Upper lobe of left lung (tissue), 6 donors: ENCODE measurements at regions not wholly inside any gene's neighbourhood (a gene's known extent, or its start where the extent isn't known, plus 50 kb on each side); places are given as distances from the start of the nearest gene placed in this dataset.

ENCODE experiments used
- ATAC-seq, 2 donors: fragments of 200-7000 bp; cut with Tn5 transposase; one replicate each; pipeline ENCODE4 v1.9.1; 2022; ENCODE audit warnings: mild to moderate bottlenecking in 2 of 2, moderate library complexity in 2 of 2; ENCODE audit not compliant: low FRiP score in 2 of 2
- DNase-seq, 2 donors: peaks; one replicate each; pipeline ENCODE4 v3.0.0-alpha.2; 2019 to 2020
- H3K27ac ChIP-seq, 4 donors: fragments of 200-600 bp; sonication (generic); one replicate each; pipeline ENCODE4 v1.5.1; 2016 to 2019
- H3K27me3 ChIP-seq, 4 donors: fragments of 200-600 bp; sonication (generic); one replicate each; pipeline ENCODE4 v1.5.1; 2017 to 2019
- H3K36me3 ChIP-seq, 4 donors: fragments of 200-600 bp; sonication (generic); one replicate each; pipeline ENCODE4 v1.5.1; 2016 to 2019
- H3K4me1 ChIP-seq, 4 donors: fragments of 200-600 bp; sonication (generic); one replicate each; pipeline ENCODE4 v1.5.1; 2018 to 2019
- H3K4me3 ChIP-seq, 4 donors: fragments of 200-600 bp; sonication (generic); one replicate each; pipeline ENCODE4 v1.5.1; 2017 to 2019; ENCODE audit warnings: mild to moderate bottlenecking in 2 of 4, moderate library complexity in 1 of 4
- H3K9me3 ChIP-seq, 4 donors: fragments of 200-600 bp; sonication (generic); one replicate each; pipeline ENCODE4 v1.5.1; 2018 to 2019
- EP300 ChIP-seq, 4 donors: sonication (generic); formaldehyde crosslinking; IDR thresholded peaks; one replicate each; pipeline ENCODE4 v1.5.1; 2017; ENCODE audit warnings: antibody characterized with exemption in 4 of 4, control low read depth in 2 of 4
- POLR2A ChIP-seq, 4 donors: fragments of 450-650 bp; IDR thresholded peaks; one replicate each; pipeline ENCODE4 v1.5.1; 2016 to 2017; ENCODE audit warnings: antibody characterized with exemption in 4 of 4, mild to moderate bottlenecking in 2 of 4
- POLR2AphosphoS5 ChIP-seq, 2 donors: sonication (generic); formaldehyde crosslinking; IDR thresholded peaks; one replicate each; pipeline ENCODE4 v1.5.1; 2017; ENCODE audit warnings: antibody characterized with exemption in 2 of 2
- WGBS, 2 donors: methylation state at CpG; one replicate each; pipeline ENCODE4 v1.1.5; 2017 to 2018; 5-methylcytosine and 5-hydroxymethylcytosine counted together
- TF ChIP-seq, protein P1 (sequence below), 6 experiments: fragments of 450-650 bp in 4 of 6; fragments of 200-600 bp in 2 of 6; sonication (generic) in 2 of 6; IDR thresholded peaks; one replicate each; pipeline ENCODE4 v1.5.1; 2016 to 2019; ENCODE audit warnings: antibody characterized with exemption in 6 of 6
- donor health status: DM: no; HTN: no; CAD: no; lungs with moderate emphysema.
- donor health status: DM: no; HTN: yes; CAD: no; lungs with severe emphysema.

- no peaks in the 10 kb centered on the region for H3K4me1 ChIP-seq
- H3K27ac ChIP-seq = no peak overlapping the region
- TF ChIP-seq EP300 (IDR thresholded peaks at IDR 0.05) (no peak), POLR2AphosphoS5 (IDR thresholded peaks at IDR 0.05) (no peak), POLR2A (IDR thresholded peaks at IDR 0.05) (no peak)
- TF ChIP-seq, protein P1, sequence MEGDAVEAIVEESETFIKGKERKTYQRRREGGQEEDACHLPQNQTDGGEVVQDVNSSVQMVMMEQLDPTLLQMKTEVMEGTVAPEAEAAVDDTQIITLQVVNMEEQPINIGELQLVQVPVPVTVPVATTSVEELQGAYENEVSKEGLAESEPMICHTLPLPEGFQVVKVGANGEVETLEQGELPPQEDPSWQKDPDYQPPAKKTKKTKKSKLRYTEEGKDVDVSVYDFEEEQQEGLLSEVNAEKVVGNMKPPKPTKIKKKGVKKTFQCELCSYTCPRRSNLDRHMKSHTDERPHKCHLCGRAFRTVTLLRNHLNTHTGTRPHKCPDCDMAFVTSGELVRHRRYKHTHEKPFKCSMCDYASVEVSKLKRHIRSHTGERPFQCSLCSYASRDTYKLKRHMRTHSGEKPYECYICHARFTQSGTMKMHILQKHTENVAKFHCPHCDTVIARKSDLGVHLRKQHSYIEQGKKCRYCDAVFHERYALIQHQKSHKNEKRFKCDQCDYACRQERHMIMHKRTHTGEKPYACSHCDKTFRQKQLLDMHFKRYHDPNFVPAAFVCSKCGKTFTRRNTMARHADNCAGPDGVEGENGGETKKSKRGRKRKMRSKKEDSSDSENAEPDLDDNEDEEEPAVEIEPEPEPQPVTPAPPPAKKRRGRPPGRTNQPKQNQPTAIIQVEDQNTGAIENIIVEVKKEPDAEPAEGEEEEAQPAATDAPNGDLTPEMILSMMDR (IDR thresholded peaks at IDR 0.05) = no peak
- no peak overlapping the region for H3K4me3 ChIP-seq
- WGBS, 2 donors = 88 to 89% methylated on average over 3 of the region's 3 CpGs
- no peak for DNase-seq
- no peaks in the 10 kb centered on the region for H3K27me3 ChIP-seq
- no peaks in the 10 kb centered on the region for H3K36me3 ChIP-seq
- ATAC-seq = no peak
- H3K9me3 ChIP-seq = no peaks in the 10 kb centered on the region
These were observed 248.1 kb downstream of the ANKRD7 start for GRCh38 chr7:118472581-118472980.

DNA sequence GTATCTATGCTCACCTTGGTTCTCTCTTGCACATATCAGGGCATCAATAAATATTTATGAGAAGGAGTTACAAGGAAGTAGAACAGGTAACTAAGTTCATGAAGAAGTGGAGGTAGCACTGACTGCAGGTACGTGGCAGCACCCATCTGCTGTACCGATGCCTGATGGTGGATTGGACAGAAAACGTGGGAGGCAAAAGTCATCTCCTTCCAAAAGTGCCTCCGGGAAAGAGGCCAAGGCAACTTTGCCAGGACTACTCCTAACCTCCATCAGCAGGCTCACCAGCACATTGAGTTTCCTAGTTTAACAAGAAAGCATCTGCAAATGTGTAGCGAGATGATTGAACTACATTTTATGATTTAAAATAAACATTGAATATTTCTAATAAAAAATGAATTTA is 248.8 kb downstream of the ANKRD7 start:
- TF ChIP-seq, protein P1 (IDR thresholded peaks at IDR 0.05) = no peak
- TF ChIP-seq POLR2A (IDR thresholded peaks at IDR 0.05) = no peak
- no peak for TF ChIP-seq POLR2AphosphoS5 (IDR thresholded peaks at IDR 0.05)
- no peak for TF ChIP-seq EP300 (IDR thresholded peaks at IDR 0.05)
- no peaks in the 10 kb centered on the region for H3K9me3 ChIP-seq
- no peaks in the 10 kb centered on the region for H3K36me3 ChIP-seq
- no peak overlapping the region for H3K27ac ChIP-seq
- WGBS, 2 donors = 75 to 86% methylated on average over 5 of the region's 5 CpGs
- ATAC-seq = no peak
- H3K27me3 ChIP-seq = no peaks in the 10 kb centered on the region
- no peaks in the 10 kb centered on the region for H3K4me1 ChIP-seq
- no peak overlapping the region for H3K4me3 ChIP-seq
- no peak for DNase-seq

DNA sequence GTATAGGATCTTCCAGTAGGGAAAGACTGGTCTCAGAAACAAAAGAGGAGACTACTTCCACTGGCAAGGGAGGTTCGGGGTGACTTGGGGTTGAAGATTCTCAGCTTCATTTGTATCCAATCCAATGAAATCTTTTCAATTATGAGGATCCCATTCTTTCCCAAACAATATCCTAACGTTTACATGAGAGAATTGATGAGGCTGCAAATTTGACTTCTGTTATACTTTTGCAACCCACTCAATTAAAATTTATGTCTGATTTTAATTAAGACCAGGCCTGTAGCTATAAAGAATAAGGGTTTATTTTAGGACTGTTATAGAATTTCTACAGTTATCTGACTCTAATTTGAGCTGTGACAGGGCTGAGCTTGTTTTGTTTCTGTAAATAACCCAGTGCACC is 251.5 kb downstream of the ANKRD7 start:
- ATAC-seq = no peak
- Histone ChIP-seq H3K36me3 (no peaks in the 10 kb centered on the region), H3K4me1 (no peaks in the 10 kb centered on the region), H3K9me3 (peaks cover 0 to under 1% (median 0%) of the 10 kb centered on the region in 4 donors), H3K27ac (no peak overlapping the region), H3K27me3 (no peaks in the 10 kb centered on the region), H3K4me3 (no peak overlapping the region)
- 67 to 72% methylated on average over 2 of the region's 2 CpGs for WGBS, 2 donors
- TF ChIP-seq EP300 (IDR thresholded peaks at IDR 0.05) (no peak), POLR2AphosphoS5 (IDR thresholded peaks at IDR 0.05) (no peak), POLR2A (IDR thresholded peaks at IDR 0.05) (no peak)
- TF ChIP-seq, protein P1 (IDR thresholded peaks at IDR 0.05) = no peak
- no peak for DNase-seq

DNA sequence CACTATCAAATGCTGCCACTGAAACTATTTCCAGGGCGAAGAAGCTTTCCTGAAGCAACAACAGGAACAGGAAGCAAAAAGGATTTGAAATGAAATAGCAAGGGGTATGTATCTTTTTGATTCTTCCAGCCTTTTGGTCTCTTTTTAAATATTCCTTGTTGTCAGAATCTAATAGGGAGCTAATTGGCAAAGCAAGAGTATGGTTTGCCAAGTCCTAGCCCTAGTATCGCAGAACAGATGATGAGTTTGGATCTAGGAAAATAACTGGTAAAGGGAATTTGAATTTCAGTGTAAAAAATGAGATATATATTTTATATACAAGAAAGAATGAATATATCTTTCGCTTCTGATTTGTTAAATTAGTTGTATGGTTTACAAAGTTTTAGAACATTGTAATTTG is 252.5 kb downstream of the ANKRD7 start:
- Histone ChIP-seq H3K27me3 (no peaks in the 10 kb centered on the region), H3K4me1 (no peaks in the 10 kb centered on the region), H3K27ac (no peak overlapping the region), H3K9me3 (peaks cover 0 to 6% (median 0%) of the 10 kb centered on the region in 4 donors), H3K4me3 (no peak overlapping the region), H3K36me3 (no peaks in the 10 kb centered on the region)
- TF ChIP-seq, protein P1 (IDR thresholded peaks at IDR 0.05) = no peak
- TF ChIP-seq EP300 (IDR thresholded peaks at IDR 0.05) = no peak
- no peak for TF ChIP-seq POLR2A (IDR thresholded peaks at IDR 0.05)
- TF ChIP-seq POLR2AphosphoS5 (IDR thresholded peaks at IDR 0.05) = no peak
- DNase-seq (no peak), ATAC-seq (no peak)
- 83 to 86% methylated on average over 3 of the region's 3 CpGs for WGBS, 2 donors

GRCh38 chr7:118478236-118478635 is 253.7 kb downstream of the ANKRD7 start:
- TF ChIP-seq POLR2A (IDR thresholded peaks at IDR 0.05) (no peak), EP300 (IDR thresholded peaks at IDR 0.05) (no peak), POLR2AphosphoS5 (IDR thresholded peaks at IDR 0.05) (no peak)
- TF ChIP-seq, protein P1 (IDR thresholded peaks at IDR 0.05) = no peak
- ATAC-seq (no peak), DNase-seq (no peak)
- no peak overlapping the region for H3K4me3 ChIP-seq
- WGBS, 2 donors = 85% methylated on average over 4 of the region's 4 CpGs
- H3K9me3 ChIP-seq = peaks cover 0 to 6% (median 0%) of the 10 kb centered on the region in 4 donors
- H3K27me3 ChIP-seq = no peaks in the 10 kb centered on the region
- H3K27ac ChIP-seq = no peak overlapping the region
- H3K4me1 ChIP-seq = no peaks in the 10 kb centered on the region
- no peaks in the 10 kb centered on the region for H3K36me3 ChIP-seq
